ENCODE measurements at regions not wholly inside any gene's neighbourhood (a gene's known extent, or its start where the extent isn't known, plus 50 kb on each side); places are given as distances from the start of the nearest gene placed in this dataset.

DNA sequence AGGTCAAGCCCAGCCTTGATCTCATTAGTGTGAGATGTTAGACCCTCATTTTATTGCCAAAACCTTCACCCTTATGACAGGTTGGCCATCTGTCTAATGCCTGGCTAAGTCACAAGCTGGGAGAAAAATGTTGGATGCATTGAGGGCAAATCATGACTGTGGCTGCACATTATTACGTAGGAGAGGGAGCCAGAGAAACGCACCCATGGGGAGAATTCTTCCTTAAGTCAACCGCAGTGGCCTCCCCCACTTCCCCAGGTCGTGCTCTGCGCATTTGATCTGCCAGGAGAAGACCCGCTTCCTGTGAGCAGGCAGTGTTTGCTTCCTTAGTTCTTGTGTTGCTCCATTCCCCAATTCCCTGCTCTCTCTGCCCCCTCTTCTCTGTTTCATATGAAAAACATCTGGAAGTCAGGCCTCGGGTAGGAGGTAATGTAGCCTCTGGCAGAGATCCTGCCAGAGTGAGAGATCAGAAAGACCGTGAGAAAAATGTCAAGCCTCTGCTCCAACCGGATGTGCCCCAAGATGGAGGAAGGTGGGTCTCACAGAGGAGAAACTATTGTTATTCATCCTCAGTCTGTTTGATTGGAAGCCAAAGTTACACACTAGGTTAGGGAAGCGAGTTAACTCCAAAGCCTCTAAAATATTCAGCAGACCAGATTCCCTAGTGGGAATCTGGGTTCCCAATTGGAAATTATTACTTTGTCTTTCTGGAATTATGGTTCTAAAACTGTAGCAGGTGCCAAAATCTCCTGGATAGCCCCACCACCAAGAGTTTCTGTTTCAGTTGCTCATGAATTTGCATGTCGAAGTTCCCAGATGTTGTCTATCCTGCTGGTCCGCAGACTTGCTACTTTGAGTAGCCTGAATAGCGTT lies 144.3 kb upstream of the PELI1 start:
- H3K4me1 Mint-ChIP-seq (ENCODE audit: low read depth, unreplicated experiment): no peaks in the 10 kb centered on the region
- H3K27me3 Mint-ChIP-seq (ENCODE audit: insufficient read depth, unreplicated experiment): no peaks in the 10 kb centered on the region
- no peaks in the 10 kb centered on the region for H3K9me3 ChIP-seq
- ChIA-PET CTCF (no interaction called here), POLR2A (no interaction called here)
- H3K4me1 ChIP-seq: no peaks in the 10 kb centered on the region
- H3K27me3 ChIP-seq (replicated peaks; ENCODE audit: control insufficient read depth, insufficient read depth, low read length): no peaks in the 10 kb centered on the region
- no peak for DNase-seq
- no TSS peak for BruUV-seq (replicated peaks)
- no peak overlapping the region for H3K27ac Mint-ChIP-seq (ENCODE audit: unreplicated experiment)
- no peaks in the 10 kb centered on the region for H3K36me3 Mint-ChIP-seq (ENCODE audit: insufficient read depth, unreplicated experiment)
- intact Hi-C loops (cut with micrococcal nuclease; ENCODE audit: unreplicated experiment): no loop called here
- H3K36me3 ChIP-seq (ENCODE audit: control insufficient read depth, insufficient read depth, low read length): no peaks in the 10 kb centered on the region
- H3K4me3 Mint-ChIP-seq (ENCODE audit: unreplicated experiment): no peak overlapping the region
- no peak overlapping the region for H3K4me3 ChIP-seq (ENCODE audit: low read depth, low read length)
- TF ChIP-seq, protein P1, sequence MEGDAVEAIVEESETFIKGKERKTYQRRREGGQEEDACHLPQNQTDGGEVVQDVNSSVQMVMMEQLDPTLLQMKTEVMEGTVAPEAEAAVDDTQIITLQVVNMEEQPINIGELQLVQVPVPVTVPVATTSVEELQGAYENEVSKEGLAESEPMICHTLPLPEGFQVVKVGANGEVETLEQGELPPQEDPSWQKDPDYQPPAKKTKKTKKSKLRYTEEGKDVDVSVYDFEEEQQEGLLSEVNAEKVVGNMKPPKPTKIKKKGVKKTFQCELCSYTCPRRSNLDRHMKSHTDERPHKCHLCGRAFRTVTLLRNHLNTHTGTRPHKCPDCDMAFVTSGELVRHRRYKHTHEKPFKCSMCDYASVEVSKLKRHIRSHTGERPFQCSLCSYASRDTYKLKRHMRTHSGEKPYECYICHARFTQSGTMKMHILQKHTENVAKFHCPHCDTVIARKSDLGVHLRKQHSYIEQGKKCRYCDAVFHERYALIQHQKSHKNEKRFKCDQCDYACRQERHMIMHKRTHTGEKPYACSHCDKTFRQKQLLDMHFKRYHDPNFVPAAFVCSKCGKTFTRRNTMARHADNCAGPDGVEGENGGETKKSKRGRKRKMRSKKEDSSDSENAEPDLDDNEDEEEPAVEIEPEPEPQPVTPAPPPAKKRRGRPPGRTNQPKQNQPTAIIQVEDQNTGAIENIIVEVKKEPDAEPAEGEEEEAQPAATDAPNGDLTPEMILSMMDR (IDR thresholded peaks at IDR 0.05; ENCODE audit: insufficient read depth in 1 of 2, low read depth in 1 of 2, low read length in 1 of 2, severe bottlenecking in 1 of 2, unreplicated experiment in 1 of 2): no peak
- H3K9me3 Mint-ChIP-seq (ENCODE audit: unreplicated experiment): no peaks in the 10 kb centered on the region

DNA sequence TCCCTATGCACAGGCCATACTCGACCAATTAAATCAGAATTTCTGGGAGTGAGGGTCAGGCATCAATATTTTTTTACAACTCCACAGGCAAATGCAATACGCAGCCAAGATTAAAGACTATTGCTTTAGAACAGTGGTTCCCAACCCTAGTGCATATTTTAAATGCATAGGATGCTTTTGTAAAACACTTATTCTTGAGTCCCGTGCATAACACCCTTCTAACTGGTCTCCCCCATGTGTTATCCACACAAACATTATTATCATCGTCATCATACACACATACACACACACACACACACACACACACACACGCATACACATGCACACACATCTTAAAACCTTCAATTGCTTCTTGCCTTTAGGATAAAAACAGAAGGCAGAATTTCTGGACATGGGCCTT lies 145.0 kb upstream of the PELI1 start:
- TF ChIP-seq, protein P1 (IDR thresholded peaks at IDR 0.05; ENCODE audit: insufficient read depth in 1 of 2, low read depth in 1 of 2, low read length in 1 of 2, severe bottlenecking in 1 of 2, unreplicated experiment in 1 of 2): no peak
- no peak for DNase-seq
- intact Hi-C loops (cut with micrococcal nuclease; ENCODE audit: unreplicated experiment): no loop called here
- ChIA-PET POLR2A (no interaction called here), CTCF (no interaction called here)
- no peak overlapping the region for H3K27ac Mint-ChIP-seq (ENCODE audit: unreplicated experiment)
- H3K36me3 Mint-ChIP-seq (ENCODE audit: insufficient read depth, unreplicated experiment): no peaks in the 10 kb centered on the region
- Histone ChIP-seq H3K27me3 (replicated peaks; ENCODE audit: control insufficient read depth, insufficient read depth, low read length) (no peaks in the 10 kb centered on the region), H3K4me3 (ENCODE audit: low read depth, low read length) (no peak overlapping the region), H3K4me1 (no peaks in the 10 kb centered on the region), H3K36me3 (ENCODE audit: control insufficient read depth, insufficient read depth, low read length) (no peaks in the 10 kb centered on the region), H3K9me3 (no peaks in the 10 kb centered on the region)
- BruUV-seq (replicated peaks): no TSS peak
- H3K27me3 Mint-ChIP-seq (ENCODE audit: insufficient read depth, unreplicated experiment): no peaks in the 10 kb centered on the region
- no peak overlapping the region for H3K4me3 Mint-ChIP-seq (ENCODE audit: unreplicated experiment)
- no peaks in the 10 kb centered on the region for H3K4me1 Mint-ChIP-seq (ENCODE audit: low read depth, unreplicated experiment)
- no peaks in the 10 kb centered on the region for H3K9me3 Mint-ChIP-seq (ENCODE audit: unreplicated experiment)

DNA sequence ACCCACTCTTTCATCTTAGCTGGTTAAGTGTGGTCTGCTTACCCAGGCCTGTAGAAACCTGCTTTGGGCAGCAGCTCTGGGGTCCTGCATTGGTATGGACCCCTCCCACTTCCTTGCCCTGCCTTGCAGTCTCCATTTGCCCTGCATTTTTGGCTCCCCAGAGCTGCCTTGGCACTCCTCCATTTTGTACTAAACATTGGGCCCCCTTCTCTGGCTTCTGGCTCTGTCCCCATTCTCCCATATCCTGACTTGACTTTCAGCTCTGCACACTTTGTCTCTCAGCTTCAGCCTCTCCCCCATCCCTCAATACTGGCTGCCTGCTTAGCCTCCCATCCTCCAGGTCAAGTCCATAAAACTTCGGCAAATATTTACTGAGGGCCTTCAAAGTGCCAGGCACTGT lies 145.5 kb upstream of the PELI1 start:
- no peak overlapping the region for H3K27ac Mint-ChIP-seq (ENCODE audit: unreplicated experiment)
- H3K36me3 ChIP-seq (ENCODE audit: control insufficient read depth, insufficient read depth, low read length): no peaks in the 10 kb centered on the region
- intact Hi-C loops (cut with micrococcal nuclease; ENCODE audit: unreplicated experiment): no loop called here
- POLR2A ChIA-PET: no interaction called here
- H3K9me3 ChIP-seq: no peaks in the 10 kb centered on the region
- no peaks in the 10 kb centered on the region for H3K36me3 Mint-ChIP-seq (ENCODE audit: insufficient read depth, unreplicated experiment)
- TF ChIP-seq, protein P1 (IDR thresholded peaks at IDR 0.05; ENCODE audit: insufficient read depth in 1 of 2, low read depth in 1 of 2, low read length in 1 of 2, severe bottlenecking in 1 of 2, unreplicated experiment in 1 of 2): no peak
- no TSS peak for BruUV-seq (replicated peaks)
- H3K4me1 ChIP-seq: no peaks in the 10 kb centered on the region
- H3K27me3 Mint-ChIP-seq (ENCODE audit: insufficient read depth, unreplicated experiment): no peaks in the 10 kb centered on the region
- no peak overlapping the region for H3K4me3 Mint-ChIP-seq (ENCODE audit: unreplicated experiment)
- H3K4me1 Mint-ChIP-seq (ENCODE audit: low read depth, unreplicated experiment): no peaks in the 10 kb centered on the region
- CTCF ChIA-PET: no interaction called here
- H3K4me3 ChIP-seq (ENCODE audit: low read depth, low read length): no peak overlapping the region
- H3K9me3 Mint-ChIP-seq (ENCODE audit: unreplicated experiment): no peaks in the 10 kb centered on the region
- no peak for DNase-seq
- no peaks in the 10 kb centered on the region for H3K27me3 ChIP-seq (replicated peaks; ENCODE audit: control insufficient read depth, insufficient read depth, low read length)

Data from Caco-2 (cell line).